Keratinocyte (primary cell): ENCODE measurements at regions not wholly inside any gene's neighbourhood (a gene's known extent, or its start where the extent isn't known, plus 50 kb on each side); places are given as distances from the start of the nearest gene placed in this dataset.
A peak's percentile ranks its signal among the peaks of the same experiment; 100 is the strongest.

Source experiments
- EZH2 ChIP-seq: IDR thresholded peaks from one replicate; pipeline ENCODE4 v1.6.1; 2012; ENCODE audit warnings: inconsistent platforms, mild to moderate bottlenecking, low read length, moderate library complexity
- TF ChIP-seq, protein P1 (sequence below), 3 experiments: IDR thresholded peaks in 1 of 3; conservative IDR thresholded peaks in 1 of 3; optimal IDR thresholded peaks in 1 of 3; 2 replicates in 2 of 3; 3 replicates in 1 of 3; pipeline versions ENCODE3 to v1.5.1; 2011; ENCODE audit warnings: low read length in 3 of 3, mild to moderate bottlenecking in 3 of 3, moderate library complexity in 2 of 3, control low read depth in 1 of 3, inconsistent platforms in 1 of 3; ENCODE audit not compliant: insufficient read depth in 2 of 3; ENCODE audit errors: extremely low read depth in 1 of 3

DNA sequence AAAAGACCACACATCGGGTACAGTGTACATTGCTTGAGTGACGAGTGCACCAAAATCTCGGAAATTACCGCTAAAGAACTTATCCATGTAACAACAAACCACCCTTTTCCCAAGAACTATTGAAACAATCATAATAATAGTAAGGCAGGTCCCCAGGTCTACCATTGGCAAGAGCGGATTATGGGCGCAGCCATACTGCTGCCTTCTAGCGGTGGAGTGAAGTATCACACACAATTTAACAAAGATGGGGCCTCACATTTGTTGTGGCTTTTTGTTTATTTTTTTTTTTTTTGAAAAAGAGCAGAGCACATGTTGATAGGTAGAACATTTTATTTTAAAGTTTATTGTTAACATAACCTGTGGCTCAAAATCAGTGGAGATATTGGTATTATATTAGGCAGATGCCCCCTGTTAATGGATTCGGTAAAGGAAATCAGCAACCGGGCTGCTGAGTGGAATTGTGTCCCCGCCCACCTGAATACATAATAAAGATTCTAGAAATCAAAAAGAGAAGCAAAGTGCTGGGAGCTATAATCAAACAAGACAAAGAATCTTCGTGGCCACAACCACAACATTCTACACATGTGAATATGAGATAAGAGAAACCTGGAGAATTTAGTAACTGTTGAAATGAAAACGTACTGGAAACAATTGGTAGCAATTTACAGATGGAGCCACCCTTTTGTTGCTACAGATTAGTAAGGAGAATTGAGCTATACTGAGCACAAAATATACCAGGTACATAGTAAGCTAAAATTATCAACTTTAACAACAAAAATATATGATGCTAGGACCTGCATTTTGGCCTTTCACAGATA lies 94.2 kb upstream of the EXOC2 start:
- TF ChIP-seq, protein P1, sequence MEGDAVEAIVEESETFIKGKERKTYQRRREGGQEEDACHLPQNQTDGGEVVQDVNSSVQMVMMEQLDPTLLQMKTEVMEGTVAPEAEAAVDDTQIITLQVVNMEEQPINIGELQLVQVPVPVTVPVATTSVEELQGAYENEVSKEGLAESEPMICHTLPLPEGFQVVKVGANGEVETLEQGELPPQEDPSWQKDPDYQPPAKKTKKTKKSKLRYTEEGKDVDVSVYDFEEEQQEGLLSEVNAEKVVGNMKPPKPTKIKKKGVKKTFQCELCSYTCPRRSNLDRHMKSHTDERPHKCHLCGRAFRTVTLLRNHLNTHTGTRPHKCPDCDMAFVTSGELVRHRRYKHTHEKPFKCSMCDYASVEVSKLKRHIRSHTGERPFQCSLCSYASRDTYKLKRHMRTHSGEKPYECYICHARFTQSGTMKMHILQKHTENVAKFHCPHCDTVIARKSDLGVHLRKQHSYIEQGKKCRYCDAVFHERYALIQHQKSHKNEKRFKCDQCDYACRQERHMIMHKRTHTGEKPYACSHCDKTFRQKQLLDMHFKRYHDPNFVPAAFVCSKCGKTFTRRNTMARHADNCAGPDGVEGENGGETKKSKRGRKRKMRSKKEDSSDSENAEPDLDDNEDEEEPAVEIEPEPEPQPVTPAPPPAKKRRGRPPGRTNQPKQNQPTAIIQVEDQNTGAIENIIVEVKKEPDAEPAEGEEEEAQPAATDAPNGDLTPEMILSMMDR (optimal IDR thresholded peaks at IDR 0.05 in 1 of 3, IDR thresholded peaks at IDR 0.05 in 1 of 3, conservative IDR thresholded peaks at IDR 0.05 in 1 of 3; ENCODE audit: extremely low read depth in 1 of 3, insufficient read depth in 2 of 3, low read length in 3 of 3): peak; percentile 38 to 51 (median 44)
- TF ChIP-seq EZH2: no peak
